BLaER1 (cell line): ENCODE measurements at regions not wholly inside any gene's neighbourhood (a gene's known extent, or its start where the extent isn't known, plus 50 kb on each side); places are given as distances from the start of the nearest gene placed in this dataset.

ENCODE experiments used
- H3K27ac ChIP-seq: shearing (Covaris generic); formaldehyde crosslinking; 2 replicates; pipeline ENCODE4 v1.8.1; 2022
- H3K27me3 ChIP-seq: shearing (Covaris generic); formaldehyde crosslinking; 2 replicates; pipeline ENCODE4 v1.8.1; 2022
- H3K36me3 ChIP-seq: shearing (Covaris generic); formaldehyde crosslinking; 2 replicates; pipeline ENCODE4 v1.8.1; 2022
- H3K4me1 ChIP-seq: shearing (Covaris generic); formaldehyde crosslinking; 2 replicates; pipeline ENCODE4 v1.8.1; 2022
- H3K4me2 ChIP-seq: shearing (Covaris generic); formaldehyde crosslinking; 2 replicates; pipeline ENCODE4 v1.8.1; 2022
- H3K4me3 ChIP-seq: shearing (Covaris generic); formaldehyde crosslinking; 2 replicates; pipeline ENCODE4 v1.8.1; 2022
- H3K9ac ChIP-seq: shearing (Covaris generic); formaldehyde crosslinking; 2 replicates; pipeline ENCODE4 v1.8.1; 2022
- H3K9me3 ChIP-seq: shearing (Covaris generic); formaldehyde crosslinking; 2 replicates; pipeline ENCODE4 v1.8.1; 2022
- H4K20me1 ChIP-seq: shearing (Covaris generic); formaldehyde crosslinking; 2 replicates; pipeline ENCODE4 v1.8.1; 2022
- Cebpa-rat ChIP-seq: shearing (Covaris generic); IDR thresholded peaks from 2 replicates; pipeline ENCODE4 v1.8.1; 2022

DNA sequence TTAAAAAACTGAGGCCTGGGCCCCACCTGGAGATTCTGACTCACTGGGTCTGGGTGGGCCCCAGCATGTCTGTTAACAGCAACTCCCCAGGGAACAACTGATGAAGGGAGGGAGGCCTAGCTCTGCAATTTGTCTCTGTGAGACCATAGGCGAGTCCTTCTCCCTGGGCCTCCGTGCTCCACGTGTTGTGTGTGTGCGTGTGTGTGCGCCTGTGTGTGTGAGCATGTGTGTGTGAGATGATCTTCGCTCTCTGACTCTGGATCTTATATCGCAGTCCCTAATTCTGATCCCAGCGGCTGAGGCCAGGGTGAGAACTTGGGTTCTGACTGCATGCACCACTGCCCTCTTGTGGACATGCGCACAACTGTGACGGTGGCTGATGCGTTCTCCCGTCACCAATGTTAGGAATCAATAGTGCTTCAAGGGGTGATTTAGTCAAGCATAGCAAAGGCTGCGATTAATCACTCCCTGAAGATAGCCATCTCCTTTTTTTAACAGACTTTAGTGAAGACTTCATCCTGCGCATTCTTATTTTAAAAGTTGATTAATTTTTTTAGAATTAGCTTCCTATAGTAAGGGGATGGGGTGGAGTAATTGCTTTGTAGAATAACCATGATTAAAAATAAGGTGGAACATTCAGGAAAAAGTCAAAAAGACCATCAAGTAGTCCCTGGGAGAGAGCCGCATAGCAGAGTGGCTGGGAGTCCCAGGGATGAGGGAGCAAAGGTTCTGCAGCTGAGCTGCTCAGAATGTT lies 62.4 kb upstream of the USP24 start:
- Histone ChIP-seq H3K4me2 (peak overlapping the region; percentile 57), H3K4me1 (peaks cover 19% of the 10 kb centered on the region), H3K9me3 (no peaks in the 10 kb centered on the region), H4K20me1 (no peaks in the 10 kb centered on the region), H3K27ac (no peak overlapping the region), H3K4me3 (no peak overlapping the region), H3K36me3 (no peaks in the 10 kb centered on the region), H3K9ac (no peak overlapping the region), H3K27me3 (no peaks in the 10 kb centered on the region)
- TF ChIP-seq Cebpa-rat: no peak

DNA sequence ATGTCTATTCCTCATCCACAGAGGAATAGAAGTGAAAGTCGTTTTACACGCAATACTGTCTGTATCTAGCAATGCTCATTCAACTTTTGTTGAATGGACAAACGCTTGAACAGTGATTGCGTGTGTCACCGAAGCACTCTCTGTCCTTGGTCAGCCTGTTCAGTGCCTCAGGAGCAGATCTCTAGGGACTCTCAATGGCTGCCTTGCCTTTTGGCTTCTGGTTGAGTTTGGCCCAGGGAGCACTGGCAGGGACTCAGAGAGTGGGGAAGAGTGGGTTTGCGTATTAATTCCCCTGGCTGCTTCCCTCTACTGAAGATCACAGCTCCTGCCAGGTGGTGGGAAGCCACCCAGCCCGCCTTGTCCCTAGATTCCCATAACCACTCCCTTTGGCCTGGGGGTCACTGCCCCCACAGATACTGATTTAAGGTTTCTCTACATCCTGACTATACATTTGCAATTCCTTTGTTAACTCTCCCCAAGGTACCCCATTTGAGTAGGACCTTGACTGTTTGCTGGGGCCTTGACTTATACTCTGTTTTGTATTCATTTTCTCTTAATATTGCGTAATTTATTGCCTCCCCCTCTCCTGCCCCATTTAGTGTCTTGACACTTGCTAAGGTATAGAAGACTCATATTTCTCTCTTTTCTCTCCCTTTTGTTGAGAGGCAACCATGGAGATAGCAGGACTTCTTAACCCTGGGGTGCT lies 61.7 kb upstream of the USP24 start:
- TF ChIP-seq Cebpa-rat: peak; percentile 88
- Histone ChIP-seq H3K4me2 (peak overlapping the region; percentile 57), H3K9ac (no peak overlapping the region), H3K27ac (no peak overlapping the region), H3K4me1 (peaks cover 19% of the 10 kb centered on the region), H3K36me3 (no peaks in the 10 kb centered on the region), H4K20me1 (no peaks in the 10 kb centered on the region), H3K4me3 (no peak overlapping the region), H3K27me3 (no peaks in the 10 kb centered on the region), H3K9me3 (no peaks in the 10 kb centered on the region)

DNA sequence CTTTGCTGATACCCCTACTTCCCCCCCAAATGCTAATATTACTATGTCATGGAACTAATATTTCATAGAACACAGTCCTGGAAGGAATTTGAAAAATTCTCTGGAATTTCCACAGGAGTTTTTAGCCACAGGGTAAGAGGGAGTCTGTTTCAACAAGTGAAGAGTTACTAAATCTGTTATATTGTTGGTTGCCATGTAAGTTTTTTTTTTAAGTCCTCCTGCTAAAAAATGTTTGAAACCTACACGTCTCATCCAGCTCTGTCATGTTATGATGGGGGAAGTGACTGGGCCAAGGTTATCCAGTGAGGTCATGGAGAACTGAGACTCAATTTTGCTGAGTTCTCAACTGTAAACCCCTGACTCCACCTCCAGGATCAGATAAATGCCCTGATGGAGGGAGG lies 60.8 kb upstream of the USP24 start:
- Histone ChIP-seq H3K36me3 (no peaks in the 10 kb centered on the region), H3K9ac (no peak overlapping the region), H3K27ac (no peak overlapping the region), H3K4me1 (peaks cover 19% of the 10 kb centered on the region), H3K9me3 (no peaks in the 10 kb centered on the region), H3K4me3 (no peak overlapping the region), H3K27me3 (no peaks in the 10 kb centered on the region), H4K20me1 (no peaks in the 10 kb centered on the region), H3K4me2 (no peak overlapping the region)
- TF ChIP-seq Cebpa-rat: no peak

DNA sequence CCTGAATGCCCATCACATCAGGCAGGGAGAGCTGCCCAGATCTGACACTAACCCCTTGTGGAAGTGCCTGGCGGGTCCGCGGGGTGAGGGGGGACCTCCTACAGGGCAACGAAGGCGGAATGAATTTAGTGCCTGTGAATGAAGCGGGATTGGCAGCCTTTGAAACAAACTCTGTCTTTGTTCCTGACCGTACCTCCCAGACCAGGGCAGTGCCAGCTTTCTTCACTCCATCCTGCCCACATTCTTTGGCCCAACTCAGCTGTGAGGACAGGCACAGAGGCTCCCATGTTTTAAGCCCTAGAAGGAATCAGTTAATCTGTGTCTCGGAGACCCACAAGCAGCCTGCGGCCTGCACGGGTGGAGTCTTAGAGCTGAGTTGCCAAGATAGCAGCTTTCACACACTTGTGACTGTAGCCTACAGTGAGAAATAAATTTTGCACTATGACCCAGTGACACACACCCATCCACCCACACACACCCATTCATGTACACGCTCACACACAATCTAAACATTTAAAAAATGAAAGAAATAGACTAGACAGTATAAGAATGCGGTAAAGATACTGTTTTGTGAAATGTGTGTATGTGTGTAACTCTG lies 60.1 kb upstream of the USP24 start:
- no peak overlapping the region for H3K4me3 ChIP-seq
- H3K9me3 ChIP-seq: no peaks in the 10 kb centered on the region
- no peak overlapping the region for H3K9ac ChIP-seq
- no peak for TF ChIP-seq Cebpa-rat
- peaks cover 19% of the 10 kb centered on the region for H3K4me1 ChIP-seq
- no peak overlapping the region for H3K27ac ChIP-seq
- no peaks in the 10 kb centered on the region for H3K36me3 ChIP-seq
- no peak overlapping the region for H3K4me2 ChIP-seq
- no peaks in the 10 kb centered on the region for H3K27me3 ChIP-seq
- H4K20me1 ChIP-seq: no peaks in the 10 kb centered on the region

DNA sequence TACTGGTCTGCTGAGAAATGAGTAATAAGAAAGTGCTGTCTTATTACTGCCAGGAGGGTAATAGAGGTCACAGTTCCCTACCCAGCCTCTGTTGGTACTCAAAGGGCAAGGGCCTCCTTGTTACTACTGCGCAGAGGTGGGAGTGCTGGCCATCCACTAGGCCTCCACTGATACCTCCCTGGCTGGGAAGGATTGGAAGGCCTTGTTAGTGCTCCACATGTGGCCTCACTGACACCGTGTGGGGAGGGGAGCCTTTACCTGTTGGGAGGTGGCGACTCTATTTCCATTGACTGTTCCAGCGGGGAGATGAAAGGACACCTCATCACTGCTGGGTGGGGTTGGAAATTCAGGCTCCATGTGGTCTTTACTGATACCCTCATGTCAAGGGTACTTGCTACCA lies 57.8 kb upstream of the USP24 start:
- Histone ChIP-seq H3K9me3 (peaks cover 9% of the 10 kb centered on the region), H3K9ac (no peak overlapping the region), H3K36me3 (no peaks in the 10 kb centered on the region), H3K27me3 (no peaks in the 10 kb centered on the region), H3K4me3 (no peak overlapping the region), H3K4me2 (no peak overlapping the region), H3K4me1 (peaks cover 16% of the 10 kb centered on the region), H3K27ac (no peak overlapping the region), H4K20me1 (no peaks in the 10 kb centered on the region)
- no peak for TF ChIP-seq Cebpa-rat
